ENCODE measurements at regions not wholly inside any gene's neighbourhood (a gene's known extent, or its start where the extent isn't known, plus 50 kb on each side); places are given as distances from the start of the nearest gene placed in this dataset.
"Not testable (repeated sequence)": the region's sequence is repeated elsewhere in the genome, so short reads cannot be mapped to it uniquely, and the experiment has no call there.

GRCh38 chr6:87755708-87756671 is 54.0 kb upstream of the AKIRIN2 start:
- peak; percentile 35 for DNase-seq

GRCh38 chr6:87754828-87755227 is 52.8 kb upstream of the AKIRIN2 start:
- DNase-seq: no peak

GRCh38 chr6:87753131-87753685 is 51.2 kb upstream of the AKIRIN2 start:
- no peak for DNase-seq

- not testable (repeated sequence) for DNase-seq
These were observed 50.5 kb upstream of the AKIRIN2 start for GRCh38 chr6:87752503-87752902.
